LNCAP (cell line): ENCODE measurements at regions not wholly inside any gene's neighbourhood (a gene's known extent, or its start where the extent isn't known, plus 50 kb on each side); places are given as distances from the start of the nearest gene placed in this dataset.

Experiments
- TF ChIP-seq, protein P1 (sequence below): fragments of 450-650 bp; IDR thresholded peaks from 2 replicates; pipeline ENCODE4 v1.5.1; 2017; ENCODE audit warnings: mild to moderate bottlenecking

DNA sequence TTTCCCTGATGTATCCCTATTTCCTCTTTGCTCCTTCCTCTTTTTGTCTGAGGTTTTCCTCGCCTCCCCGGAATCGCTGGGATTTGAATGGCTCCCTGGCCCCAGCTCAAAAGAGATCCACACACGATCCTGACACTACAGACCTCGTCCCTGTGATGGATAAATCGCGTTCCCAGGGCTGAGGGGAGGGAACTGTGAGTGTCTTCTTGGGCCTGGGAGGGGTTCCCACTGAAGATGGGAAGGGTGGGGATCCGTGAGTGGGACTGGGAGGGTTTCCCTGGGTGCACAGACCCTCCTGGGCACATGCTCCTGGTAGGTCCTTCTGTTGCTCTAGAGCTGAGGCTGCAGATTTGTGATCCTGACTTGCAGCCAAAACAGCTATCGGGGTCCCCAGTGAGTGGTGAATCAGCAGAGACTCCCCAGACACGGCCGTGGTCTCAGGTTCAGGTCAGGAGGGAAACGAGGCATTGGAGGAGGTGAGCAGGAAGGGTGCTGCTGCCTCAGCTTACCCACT lies 591.0 kb downstream of the PTPRU start:
- TF ChIP-seq, protein P1, sequence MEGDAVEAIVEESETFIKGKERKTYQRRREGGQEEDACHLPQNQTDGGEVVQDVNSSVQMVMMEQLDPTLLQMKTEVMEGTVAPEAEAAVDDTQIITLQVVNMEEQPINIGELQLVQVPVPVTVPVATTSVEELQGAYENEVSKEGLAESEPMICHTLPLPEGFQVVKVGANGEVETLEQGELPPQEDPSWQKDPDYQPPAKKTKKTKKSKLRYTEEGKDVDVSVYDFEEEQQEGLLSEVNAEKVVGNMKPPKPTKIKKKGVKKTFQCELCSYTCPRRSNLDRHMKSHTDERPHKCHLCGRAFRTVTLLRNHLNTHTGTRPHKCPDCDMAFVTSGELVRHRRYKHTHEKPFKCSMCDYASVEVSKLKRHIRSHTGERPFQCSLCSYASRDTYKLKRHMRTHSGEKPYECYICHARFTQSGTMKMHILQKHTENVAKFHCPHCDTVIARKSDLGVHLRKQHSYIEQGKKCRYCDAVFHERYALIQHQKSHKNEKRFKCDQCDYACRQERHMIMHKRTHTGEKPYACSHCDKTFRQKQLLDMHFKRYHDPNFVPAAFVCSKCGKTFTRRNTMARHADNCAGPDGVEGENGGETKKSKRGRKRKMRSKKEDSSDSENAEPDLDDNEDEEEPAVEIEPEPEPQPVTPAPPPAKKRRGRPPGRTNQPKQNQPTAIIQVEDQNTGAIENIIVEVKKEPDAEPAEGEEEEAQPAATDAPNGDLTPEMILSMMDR = no peak

DNA sequence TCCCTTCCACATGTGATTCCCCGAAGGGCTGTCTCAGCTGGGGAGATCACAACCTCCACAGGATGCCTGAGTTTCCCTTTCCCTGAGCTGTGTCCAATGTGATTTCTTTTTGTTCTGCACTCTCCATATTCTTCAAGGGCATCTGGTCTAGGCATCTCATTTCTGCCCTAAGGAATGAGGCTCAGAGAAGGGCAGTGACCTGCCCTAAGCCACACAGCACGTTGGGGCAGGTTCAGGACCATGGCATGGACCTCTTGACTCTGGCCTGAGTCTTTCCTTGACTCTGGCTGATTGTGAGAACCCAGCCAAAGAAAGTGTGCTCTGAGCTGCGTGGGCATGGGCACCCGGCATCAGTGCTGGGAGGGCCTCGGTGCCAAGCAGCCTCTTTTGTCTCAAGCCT lies 590.3 kb downstream of the PTPRU start:
- TF ChIP-seq, protein P1 = no peak

DNA sequence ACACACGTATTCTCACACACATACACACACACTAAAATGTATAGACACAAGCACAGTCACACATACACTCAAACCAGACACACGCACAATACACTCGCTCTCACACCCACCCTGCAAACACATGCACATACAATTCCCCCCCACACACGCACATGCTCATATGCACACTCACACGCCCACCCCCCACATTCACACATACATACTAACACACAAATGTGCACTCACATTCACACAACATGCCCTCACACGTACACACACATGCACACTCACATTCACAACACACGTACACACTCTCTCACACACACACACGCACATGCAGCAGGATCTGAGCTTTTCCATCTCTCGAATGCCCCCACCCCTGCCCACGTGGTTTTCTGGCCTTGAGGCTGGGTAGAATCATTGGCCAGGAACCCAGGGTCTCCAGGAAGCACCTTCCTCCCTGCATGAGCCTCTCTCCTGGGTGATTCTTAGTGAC lies 589.7 kb downstream of the PTPRU start:
- TF ChIP-seq, protein P1 = no peak

DNA sequence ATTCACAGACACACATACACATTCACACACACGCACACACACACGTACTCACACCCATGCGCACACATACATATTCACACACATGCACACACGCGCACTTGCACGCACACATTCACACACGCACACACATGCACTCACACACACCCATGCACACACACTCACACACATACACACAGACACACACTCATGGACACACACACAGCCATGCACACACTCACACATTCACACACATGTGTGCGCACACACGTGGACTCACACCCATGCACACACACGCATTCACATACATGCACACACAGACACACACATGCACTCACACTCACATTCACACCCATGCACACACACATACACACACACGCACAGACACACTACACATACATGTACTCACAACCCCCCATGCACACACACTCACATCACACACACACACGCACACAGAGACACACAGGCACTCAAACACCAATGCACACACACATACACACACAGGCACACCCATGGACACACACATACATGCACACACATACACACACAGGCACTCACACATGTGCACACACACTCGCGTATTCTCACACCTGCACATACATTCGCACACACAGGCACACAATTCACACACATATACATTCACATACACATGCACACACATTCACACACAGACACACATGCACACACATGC lies 589.1 kb downstream of the PTPRU start:
- TF ChIP-seq, protein P1 = no peak

DNA sequence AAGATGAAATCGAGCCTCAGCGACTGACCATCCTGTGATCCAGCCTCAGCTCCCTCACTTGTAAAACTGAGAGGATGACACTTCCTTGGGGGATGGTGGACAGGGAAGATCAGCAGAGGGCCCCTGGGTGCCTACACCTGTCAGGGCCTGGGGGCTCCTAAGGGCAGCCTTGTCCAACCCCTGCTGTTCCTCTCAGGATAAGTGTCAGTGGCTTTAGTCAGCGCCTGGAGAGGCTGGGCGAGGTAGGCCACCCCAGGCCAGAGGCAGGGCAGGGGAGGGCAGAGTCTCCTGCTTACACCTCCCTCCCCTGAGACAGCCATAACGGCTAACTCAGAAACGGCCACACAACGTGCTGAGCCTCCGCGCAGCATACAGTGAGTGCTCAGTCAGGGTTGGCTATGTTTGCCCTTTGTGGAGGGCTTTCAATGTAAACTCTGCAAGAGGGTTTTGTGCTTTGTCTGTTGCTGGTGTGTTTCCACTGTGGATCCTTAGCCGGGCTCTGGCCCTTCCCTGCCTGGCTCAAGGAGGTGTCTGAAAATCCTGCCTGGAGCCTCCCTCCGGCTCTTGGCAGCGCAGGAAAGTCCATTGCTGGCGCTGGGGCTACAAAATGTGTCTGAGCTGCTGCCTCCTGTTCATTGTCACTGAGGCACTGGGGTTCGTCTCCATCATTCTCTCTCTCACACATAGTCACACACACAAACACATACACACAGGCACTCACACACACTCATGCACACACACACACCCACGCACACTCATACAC lies 588.4 kb downstream of the PTPRU start:
- TF ChIP-seq, protein P1 = no peak

DNA sequence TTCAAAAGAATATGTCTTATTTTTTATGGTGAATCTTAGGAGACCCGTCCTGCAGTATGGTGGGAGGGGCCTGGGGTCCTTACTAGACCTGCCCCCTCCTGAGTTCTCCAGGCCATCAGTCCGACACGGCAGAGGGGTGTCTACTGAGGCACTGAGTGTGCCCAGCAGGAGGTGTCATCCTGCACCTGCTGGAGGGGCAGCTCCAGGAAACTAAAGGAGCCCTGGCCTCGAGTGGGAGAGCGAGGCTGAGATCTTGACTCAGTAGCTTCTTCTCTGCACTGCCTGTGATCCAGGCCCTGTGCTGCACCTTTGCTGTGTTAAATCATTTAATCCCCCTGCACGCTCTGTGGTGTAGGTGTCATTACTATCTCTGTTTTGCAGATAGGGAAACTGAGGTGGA lies 587.7 kb downstream of the PTPRU start:
- TF ChIP-seq, protein P1 = no peak

DNA sequence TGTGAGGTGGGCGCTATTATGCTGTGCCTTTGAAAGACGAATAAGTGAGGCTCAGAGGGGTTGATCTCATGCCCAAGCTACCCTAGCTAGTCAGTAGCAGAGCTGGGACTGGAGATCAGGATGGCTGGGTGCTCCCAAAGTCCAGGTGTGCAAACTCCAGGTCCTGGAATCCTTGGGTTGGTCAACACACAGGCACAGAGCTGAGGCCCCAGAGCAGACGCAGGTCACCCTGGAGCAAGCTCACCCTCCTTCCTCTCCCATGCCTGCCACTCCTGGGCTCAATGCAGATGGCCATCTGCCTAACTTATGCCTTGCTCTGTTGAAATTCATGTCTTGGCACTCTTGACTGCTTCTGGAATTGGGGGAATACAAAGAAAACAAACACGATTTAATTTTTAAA lies 587.2 kb downstream of the PTPRU start:
- TF ChIP-seq, protein P1 = no peak
